CMK (cell line): ENCODE measurements at regions not wholly inside any gene's neighbourhood (a gene's known extent, or its start where the extent isn't known, plus 50 kb on each side); places are given as distances from the start of the nearest gene placed in this dataset.
"Not testable (repeated sequence)": the region's sequence is repeated elsewhere in the genome, so short reads cannot be mapped to it uniquely, and the experiment has no call there.

Experiments
- DNase-seq: peaks from one replicate; pipeline ENCODE4 v3.0.0-alpha.2; 2010; ENCODE audit warnings: low read depth

- not testable (repeated sequence) for DNase-seq
Measured at GRCh38 chr1:109857702-109858101, 52.9 kb upstream of the CSF1 start.

DNA sequence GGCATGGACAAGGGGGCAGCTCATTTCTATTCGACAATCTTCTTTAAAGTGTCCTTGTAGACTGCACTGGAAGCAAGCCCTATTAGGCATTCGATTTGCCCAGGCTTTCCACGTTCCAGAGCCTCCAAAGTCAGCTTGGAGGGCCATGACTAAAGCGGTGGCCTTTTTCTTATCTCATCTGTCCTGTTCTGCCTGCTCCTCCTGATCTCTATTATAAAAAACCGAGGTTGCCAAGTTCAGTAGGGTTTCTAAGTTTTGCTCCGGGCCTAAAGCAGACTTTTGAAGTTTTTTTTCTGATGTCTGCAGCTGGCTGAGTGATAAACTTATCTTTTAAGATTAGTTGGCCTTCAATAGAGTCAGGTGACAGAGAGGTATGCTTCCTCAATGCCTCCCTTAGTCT, 54.7 kb upstream of the CSF1 start:
- DNase-seq = peak; percentile 20

DNA sequence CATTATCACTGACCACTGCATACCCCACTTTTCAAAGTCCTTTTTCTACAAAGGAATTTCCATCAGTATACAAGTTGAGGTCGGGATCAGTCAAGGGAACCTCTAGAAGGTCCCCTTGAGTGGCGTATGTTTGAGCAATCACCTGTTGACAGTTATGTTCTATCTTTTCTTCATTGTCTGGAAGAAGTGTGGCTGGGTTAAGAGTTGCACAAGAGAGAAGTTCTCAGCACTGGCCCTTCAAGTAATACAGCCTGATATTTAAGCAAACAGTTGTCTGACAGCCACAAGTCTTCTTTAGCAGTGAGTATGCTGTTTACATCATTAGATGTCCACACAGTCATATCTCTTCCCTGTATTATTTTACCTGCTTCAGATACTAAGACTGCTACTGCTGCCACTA, 56.7 kb upstream of the CSF1 start:
- DNase-seq = not testable (repeated sequence)

- DNase-seq = not testable (repeated sequence)
Measured at GRCh38 chr1:109852221-109853015, 58.2 kb upstream of the CSF1 start.

DNA sequence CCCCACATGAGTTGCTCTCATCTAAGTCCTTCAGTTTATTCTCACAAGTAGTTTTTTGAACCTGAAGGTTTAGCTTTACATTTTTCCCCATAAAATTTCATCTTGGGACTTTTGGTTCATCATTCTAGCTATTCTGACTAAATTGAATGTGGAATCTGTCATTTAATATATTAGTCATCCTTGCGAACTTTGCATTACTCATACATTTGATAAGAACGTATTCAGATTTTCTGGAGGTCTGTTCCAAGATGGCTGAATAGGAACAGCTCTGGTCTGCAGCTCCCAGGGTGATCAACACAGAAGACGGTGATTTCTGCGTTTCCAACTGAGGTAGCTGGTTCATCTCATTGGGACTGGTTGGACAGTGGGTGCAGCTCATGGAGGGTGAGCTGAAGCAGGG, 59.8 kb upstream of the CSF1 start:
- DNase-seq = no peak

DNA sequence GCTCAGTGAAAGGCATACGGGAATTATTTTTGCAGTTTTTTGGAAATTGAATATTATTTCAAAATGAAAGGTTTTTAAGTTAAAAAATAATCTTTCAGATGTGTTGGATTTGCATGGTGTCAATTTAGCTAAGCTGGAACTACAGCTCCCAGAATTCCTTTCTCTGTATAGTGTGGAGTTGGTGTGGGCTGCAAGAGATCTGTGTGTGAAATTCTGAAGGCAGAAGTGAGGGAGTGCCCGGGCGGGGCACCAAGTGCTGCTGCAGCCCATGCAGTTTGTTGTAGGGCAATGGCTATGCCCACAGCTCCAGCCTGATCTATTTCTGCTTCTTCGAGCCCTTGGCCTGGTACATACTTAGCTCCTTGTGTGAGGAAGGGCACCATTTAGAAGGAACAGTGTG, 60.5 kb upstream of the CSF1 start:
- DNase-seq = no peak

DNA sequence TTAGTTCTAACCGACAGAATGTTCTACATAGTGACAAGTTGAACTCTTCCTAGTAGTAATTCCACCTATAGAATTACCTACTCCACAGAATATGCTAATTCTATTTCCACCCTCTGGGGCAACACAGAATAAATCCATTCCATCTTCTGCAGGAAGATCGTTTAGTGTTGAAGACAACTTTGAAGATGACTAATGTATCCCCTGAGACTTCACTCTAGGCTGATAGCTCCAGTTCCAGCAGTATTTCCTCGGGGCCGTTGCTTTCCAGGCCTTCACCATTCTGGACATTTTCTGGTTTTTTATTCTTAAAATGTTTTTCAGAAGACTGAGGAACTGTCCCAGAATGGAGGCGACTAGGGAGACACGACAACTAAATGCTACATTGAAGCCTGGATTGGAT, 61.0 kb upstream of the CSF1 start:
- no peak for DNase-seq

DNA sequence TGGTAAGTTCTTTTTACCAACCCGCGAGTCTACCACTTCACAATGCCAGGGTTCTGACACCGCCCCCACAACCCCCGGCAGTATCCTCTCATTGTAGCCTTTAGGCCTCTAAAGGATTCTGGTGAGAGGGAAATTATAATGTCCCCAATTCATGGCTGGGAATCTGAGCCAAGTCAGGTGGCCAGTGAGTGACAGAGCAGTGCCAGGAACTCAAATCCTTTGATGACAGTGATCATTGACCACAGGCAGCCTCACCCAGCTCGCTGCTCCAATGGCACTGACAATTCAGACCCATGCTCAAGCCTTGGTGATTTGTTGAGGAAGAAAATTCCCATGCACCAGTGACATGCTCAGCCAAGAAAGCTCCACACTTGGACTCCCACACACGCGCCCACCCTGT, 63.4 kb upstream of the CSF1 start:
- DNase-seq = no peak

DNA sequence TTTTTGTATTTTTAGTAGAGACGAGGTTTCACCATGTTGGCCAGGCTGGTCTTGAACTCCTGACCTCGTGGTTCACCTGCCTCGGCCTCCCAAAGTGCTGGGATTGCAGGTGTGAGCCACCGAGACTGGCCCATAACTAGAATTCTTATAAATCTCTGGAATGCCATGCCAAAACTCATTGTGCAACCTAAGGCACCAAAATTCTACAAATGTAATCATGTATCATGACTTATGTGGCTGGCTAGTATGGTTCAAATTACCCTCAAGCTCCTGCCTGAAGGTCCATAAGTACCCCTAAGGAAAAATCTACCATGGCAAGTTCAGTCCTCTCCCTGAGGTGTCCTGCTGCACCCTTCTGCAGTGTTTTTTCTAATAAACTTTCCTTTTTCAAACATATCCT, 63.8 kb upstream of the CSF1 start:
- no peak for DNase-seq

DNA sequence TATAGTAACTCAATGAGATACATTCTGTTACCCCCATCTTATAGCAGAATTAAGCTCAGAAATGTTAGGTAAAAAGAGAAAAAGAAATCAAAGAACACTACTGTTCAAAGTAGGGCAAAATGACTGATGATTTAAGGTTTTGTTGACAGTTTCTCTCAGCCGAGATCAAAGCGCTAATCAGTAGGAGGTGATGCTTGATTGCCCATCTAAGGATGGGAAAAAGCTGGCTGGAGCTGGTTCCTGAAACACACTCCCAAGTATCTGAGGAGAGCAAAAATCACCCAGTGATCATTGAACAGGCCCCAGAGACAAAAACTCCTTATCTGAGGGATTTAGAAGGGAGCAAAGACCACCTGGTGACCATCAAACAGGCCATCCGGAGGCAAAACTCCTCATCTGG, 64.5 kb upstream of the CSF1 start:
- DNase-seq = no peak

- no peak for DNase-seq
Measured at GRCh38 chr1:109845658-109846057, 65.0 kb upstream of the CSF1 start.

DNA sequence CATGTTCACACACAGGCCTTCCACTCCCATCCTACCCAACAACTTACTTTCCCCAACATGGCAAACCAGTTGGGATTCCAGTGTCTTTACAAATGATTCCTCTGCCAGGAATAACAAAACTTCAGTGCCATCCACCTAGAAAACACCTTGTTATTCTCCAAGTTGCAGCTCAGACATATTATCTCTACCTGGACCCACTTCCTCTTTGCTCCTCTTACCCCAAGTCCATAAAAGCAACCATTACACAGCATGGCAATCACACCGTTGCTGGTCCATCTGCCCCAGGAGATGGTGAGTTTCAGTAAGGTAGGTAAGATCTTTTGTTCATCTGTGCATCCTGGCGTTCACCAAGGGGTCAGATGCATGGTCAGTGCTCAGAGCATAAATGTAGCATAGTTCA, 66.0 kb upstream of the CSF1 start:
- no peak for DNase-seq

DNA sequence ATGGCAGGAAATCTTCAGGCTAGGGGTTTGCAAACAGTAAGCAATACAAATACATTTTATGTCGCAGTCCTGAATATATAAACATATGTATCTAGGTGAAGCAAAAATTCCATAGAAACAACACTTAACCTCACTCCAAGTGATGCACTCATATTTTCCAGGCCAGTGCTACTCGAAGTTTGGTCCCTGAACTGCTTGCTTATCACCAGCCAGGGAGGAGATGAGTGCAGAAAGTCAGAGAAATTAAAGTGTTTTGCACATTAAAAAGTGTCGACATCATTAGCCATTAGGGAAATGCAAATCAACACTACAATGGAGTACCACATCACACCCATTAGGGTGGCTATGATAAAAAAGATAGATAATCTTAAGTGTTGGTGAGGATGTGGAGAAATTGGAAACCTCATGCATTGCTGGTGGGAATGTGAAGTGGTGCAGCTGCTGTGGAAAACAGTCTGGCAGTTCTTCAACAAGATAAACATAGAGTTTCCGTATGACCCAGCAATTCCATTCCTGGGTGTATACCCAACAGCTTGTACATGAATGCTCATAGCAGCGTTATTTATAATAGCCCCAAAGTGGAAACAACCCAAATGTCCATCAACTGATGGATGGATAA, 70.5 kb upstream of the CSF1 start:
- DNase-seq = no peak

- DNase-seq = not testable (repeated sequence)
Measured at GRCh38 chr1:109839276-109839675, 71.4 kb upstream of the CSF1 start.

DNA sequence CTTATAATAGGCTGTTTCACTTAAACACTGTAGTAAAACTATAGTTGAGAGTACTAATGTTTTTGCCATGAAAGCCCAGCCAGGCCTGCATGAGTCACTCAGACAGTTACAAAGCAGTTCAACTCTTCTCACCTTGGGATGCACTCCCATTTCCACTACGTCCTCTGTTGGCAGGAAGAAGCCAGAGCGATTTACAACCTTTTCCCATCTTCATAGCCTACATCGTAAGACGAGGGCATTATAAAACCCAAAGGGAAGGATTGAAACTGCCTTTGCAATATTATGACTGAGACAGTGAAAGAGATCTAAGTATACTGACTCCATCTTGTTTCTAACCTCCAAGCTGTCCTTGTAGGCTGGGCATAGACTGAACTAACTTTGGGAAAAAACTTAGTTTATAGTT, 71.8 kb upstream of the CSF1 start:
- DNase-seq = no peak

- no peak for DNase-seq
Measured at GRCh38 chr1:109837852-109838570, 72.6 kb upstream of the CSF1 start.

DNA sequence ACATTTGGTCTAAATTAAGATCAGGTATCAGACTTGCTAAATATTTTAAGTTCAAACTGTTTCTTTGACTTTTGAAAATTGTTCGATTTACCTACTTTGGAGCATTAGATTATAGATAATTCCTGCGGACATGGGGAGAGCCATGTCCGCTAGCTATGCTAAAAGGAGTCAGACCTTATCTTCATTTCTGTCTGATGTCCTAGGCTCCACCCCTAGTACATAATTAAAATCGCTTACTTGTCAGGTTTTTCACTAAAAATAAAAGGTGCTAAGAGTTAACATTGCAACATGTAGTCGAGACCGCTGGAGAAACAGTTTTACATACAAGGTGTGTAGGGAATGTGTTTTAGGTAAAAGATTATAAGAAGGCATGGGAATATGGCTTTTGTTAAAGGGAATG, 71.9 kb upstream of the EPS8L3 start:
- not testable (repeated sequence) for DNase-seq

DNA sequence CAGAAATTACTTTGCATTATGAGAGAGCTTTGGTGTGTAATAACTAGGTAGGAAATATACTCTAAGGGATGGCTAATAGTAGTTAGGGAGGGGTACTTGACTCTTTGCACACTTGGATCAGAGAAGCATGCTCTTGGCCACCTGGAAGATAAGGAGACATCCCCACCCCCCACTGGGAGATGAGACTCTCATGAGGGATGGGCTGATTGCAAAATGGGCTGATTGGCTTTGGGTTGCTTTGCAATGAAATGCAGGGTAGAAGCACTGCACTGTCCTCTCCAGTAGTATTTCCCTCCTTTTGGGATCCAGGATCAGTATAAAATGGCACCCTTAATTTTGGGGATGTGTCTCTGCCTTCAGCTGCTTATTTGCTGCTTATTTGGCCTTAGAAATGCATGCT, 71.2 kb upstream of the EPS8L3 start:
- no peak for DNase-seq

GRCh38 chr1:109832945-109833344, 69.2 kb upstream of the EPS8L3 start:
- DNase-seq = no peak

- no peak for DNase-seq
Measured at GRCh38 chr1:109828756-109829505, 65.2 kb upstream of the EPS8L3 start.

DNA sequence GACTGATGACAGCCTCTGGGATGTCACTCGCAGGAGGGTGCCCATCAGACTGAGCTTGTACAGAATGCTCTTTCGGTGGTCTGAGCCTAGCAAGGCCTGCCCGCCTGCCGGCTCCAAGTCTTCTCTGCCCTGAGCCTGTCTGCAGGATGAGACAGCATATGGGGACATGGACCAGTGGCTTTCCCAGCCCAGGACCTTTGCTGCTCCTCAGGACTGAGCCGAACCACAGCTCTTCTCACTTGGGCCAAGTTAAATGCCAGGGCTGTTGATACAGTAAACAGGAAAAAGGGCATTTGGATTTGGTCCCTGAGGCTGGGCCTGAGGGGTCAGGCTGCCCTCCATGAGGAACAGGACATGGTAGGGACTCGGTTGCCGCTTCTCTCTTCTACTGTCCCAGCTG, 64.3 kb upstream of the EPS8L3 start:
- no peak for DNase-seq

DNA sequence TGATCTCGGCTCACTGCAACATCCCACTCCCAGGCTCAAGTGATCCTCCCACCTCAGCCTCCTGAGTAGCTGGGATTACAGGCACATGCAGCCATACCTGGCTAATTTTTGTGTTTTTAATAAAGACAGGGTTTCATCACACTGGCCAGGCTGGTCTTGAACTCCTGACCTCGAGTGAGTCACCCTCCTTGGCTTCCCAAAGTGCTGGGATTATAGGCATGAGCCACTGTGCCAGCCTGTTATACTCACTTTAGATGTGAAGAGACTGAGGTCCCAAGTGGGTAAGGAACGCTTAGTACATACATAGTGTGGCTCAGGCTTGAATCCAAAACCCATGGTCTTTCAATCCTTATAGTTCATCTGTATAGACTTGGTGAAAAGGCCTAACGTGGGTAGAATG, 63.7 kb upstream of the EPS8L3 start:
- no peak for DNase-seq

- DNase-seq = no peak
Measured at GRCh38 chr1:109826930-109827349, 63.2 kb upstream of the EPS8L3 start.
